22Rv1 (cell line): ENCODE measurements at regions not wholly inside any gene's neighbourhood (a gene's known extent, or its start where the extent isn't known, plus 50 kb on each side); places are given as distances from the start of the nearest gene placed in this dataset.
A peak's percentile ranks its signal among the peaks of the same experiment; 100 is the strongest.
"Not testable (repeated sequence)": the region's sequence is repeated elsewhere in the genome, so short reads cannot be mapped to it uniquely, and the experiment has no call there.

Experiments
- H3K27ac ChIP-seq: fragments of 450-650 bp; 2 replicates; pipeline ENCODE4 v1.5.1; 2017
- ZFX ChIP-seq: fragments of 450-650 bp; IDR thresholded peaks from 2 replicates; pipeline ENCODE4 v1.6.1; 2017; ENCODE audit warnings: antibody characterized with exemption, borderline replicate concordance
- TF ChIP-seq, protein P1 (sequence below): fragments of 450-650 bp; IDR thresholded peaks from 2 replicates; pipeline ENCODE4 v1.5.1; 2017; ENCODE audit warnings: mild to moderate bottlenecking

DNA sequence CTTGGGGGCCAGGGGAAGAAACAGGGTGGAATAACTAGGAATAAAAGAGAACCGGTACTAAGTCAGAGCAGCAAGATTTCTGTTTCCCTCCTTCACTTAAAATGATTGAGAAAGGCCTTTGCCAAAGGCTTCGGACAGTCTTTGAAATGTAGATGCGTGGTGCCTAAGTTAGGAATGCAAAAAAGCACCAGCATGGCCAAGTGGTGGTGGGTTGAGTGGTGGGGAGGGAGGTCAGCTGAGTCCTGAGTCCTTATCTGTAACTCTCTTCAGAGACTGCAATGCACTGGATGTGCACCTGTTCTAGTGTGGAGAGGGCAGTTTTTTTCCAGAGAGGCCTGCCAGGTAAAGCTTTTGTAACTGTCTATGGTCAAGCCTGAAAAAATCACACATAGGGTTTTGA, 919.9 kb downstream of the FSCB start:
- TF ChIP-seq ZFX = no peak
- TF ChIP-seq, protein P1, sequence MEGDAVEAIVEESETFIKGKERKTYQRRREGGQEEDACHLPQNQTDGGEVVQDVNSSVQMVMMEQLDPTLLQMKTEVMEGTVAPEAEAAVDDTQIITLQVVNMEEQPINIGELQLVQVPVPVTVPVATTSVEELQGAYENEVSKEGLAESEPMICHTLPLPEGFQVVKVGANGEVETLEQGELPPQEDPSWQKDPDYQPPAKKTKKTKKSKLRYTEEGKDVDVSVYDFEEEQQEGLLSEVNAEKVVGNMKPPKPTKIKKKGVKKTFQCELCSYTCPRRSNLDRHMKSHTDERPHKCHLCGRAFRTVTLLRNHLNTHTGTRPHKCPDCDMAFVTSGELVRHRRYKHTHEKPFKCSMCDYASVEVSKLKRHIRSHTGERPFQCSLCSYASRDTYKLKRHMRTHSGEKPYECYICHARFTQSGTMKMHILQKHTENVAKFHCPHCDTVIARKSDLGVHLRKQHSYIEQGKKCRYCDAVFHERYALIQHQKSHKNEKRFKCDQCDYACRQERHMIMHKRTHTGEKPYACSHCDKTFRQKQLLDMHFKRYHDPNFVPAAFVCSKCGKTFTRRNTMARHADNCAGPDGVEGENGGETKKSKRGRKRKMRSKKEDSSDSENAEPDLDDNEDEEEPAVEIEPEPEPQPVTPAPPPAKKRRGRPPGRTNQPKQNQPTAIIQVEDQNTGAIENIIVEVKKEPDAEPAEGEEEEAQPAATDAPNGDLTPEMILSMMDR = no peak
- no peak overlapping the region for H3K27ac ChIP-seq

DNA sequence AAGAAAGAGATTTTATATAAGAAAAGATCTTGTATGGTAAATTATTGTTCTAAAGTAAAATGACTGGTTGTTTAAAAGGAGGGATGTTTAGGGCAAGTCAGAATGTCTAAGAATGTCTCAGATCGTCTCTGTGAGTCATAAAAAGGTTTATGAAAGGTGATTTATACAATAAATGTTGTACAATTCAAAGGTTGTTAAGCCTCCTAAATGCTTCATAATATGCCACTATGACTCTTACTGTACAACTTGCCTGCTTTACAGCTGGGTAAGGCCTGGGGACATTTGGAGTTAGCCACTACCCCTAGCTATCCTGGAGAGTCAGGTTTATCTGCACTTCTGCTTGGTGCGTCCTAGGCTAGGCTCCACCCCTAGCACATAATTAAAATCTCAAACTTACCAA, 927.4 kb downstream of the FSCB start:
- H3K27ac ChIP-seq = no peak overlapping the region
- TF ChIP-seq, protein P1 = no peak
- no peak for TF ChIP-seq ZFX

DNA sequence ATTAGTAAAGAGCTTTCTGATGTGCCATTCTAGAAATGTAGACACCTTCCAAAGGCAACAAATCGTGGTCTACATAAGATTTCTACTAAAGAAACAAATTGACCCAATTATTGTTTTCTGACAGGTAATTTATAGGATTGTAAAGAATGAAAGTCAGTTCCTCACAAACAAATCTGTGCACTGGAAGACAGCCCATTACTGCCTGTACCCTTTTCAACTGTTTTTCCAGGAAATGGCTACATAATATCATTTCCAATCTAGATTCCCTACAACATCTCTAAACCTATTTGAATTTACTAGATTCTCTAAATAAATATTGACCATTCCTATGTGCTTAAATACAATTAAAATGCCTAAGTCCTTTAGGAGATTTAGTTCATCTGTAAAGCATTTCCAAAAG, 939.1 kb downstream of the FSCB start:
- no peak overlapping the region for H3K27ac ChIP-seq
- TF ChIP-seq ZFX = no peak
- TF ChIP-seq, protein P1 = no peak

DNA sequence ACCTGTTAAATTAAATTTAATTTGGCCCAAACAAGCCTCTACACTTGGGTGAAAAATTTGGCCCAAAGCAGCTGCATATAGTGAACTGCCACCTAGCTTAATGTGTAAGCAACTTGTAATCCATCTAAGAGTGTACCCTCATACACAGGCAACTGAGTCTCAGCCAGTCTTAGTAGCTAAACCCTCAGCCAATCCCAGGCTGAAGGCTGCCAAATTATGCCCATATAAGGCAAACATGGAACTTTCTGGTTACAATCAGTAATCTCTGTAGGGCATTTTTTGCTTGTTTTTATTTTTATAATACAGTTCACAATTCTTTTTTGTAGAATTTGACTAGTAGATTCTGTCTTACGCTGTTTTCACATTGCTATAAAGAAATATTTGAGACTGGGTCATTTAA, 958.7 kb downstream of the FSCB start:
- no peak for TF ChIP-seq ZFX
- TF ChIP-seq, protein P1 = no peak
- no peak overlapping the region for H3K27ac ChIP-seq

DNA sequence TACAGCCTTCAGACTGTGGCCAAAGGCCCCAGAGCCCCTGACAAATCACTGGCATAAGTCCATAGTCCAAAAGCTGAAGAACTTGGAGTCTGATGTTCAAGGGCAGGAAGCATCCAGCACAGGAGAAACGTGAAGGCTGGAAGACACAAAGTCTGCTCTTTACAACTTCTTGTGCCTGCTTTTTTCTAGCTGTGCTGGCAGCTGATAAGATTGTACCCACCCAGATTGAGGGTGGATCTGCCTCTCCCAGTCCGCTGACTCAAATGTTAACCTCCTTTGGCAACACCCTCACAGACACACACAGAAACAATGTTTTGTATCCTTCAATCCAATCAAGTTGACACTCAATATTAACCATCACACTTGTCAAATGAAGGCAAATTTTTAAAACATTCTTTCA, 959.5 kb downstream of the FSCB start:
- H3K27ac ChIP-seq = not testable (repeated sequence)

DNA sequence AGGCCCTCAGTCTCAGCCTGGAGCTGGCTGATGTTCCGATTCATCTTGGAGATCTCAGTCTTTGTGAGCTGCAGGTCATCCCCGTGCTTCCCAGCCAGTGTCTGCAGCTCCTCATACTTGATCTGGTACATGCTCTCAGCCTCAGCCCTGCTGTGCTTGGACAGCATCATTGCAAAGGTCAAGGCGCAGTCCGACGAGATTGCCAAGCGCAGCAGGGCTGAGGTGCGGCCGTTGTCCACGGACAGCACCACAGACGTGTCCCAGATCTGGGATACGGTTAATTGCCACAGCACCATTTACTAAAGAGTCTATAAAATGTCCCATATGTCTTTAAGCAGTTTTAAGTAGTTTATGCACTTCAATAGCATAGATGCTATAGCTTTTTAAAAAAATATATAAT, 965.7 kb downstream of the FSCB start:
- TF ChIP-seq, protein P1 = no peak
- H3K27ac ChIP-seq = no peak overlapping the region

DNA sequence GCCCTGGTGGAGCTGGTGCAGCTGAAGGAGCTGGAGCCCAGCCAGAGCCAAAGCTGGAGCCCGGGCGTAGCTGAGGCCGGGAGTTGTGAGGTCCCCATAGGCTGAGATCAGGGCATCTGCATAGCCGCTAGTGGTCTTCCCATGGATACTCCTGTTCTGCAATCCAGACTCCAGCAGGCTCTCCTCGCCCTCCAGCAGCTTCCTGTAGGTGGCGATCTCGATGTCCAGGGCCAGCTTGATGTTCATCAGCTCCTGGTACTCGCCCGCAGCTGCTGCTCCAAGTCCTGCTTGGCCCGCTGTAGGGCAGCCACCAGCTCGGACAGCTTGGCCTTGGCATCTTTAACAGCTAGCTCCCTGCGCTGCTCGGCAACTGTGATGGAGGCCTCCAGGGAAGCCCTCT, 966.1 kb downstream of the FSCB start:
- no peak for TF ChIP-seq ZFX
- TF ChIP-seq, protein P1 = peak; percentile 42
- no peak overlapping the region for H3K27ac ChIP-seq

DNA sequence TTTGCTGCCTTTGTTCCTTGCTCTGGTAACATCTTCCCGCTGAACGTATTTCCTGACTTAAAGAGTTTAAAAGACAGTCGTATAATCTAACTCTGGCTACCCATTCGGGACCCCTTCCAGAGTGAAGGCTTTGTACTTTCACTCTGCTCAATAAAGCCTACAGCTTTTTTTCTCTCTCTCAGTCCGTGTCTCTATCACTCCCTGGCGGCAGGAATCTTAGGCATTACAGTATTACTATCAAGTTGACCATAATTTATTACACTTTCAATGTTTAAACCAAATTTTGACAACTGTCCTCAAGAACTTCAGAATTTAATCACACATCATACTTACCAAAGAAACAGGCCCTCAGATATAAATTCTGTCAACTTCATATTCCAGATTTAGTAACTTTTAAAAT, 967.9 kb downstream of the FSCB start:
- no peak overlapping the region for H3K27ac ChIP-seq
- TF ChIP-seq ZFX = no peak
- TF ChIP-seq, protein P1 = peak; percentile 39; the same call in 1 of the 2 replicates
